Hematopoietic multipotent progenitor cell treated with erythropoietin and hydrocortisone succinate and interleukin-3 and kit ligand, for 6 days (in vitro differentiated cells): ENCODE measurements at regions not wholly inside any gene's neighbourhood (a gene's known extent, or its start where the extent isn't known, plus 50 kb on each side); places are given as distances from the start of the nearest gene placed in this dataset.

Experiments used
- DNase-seq: peaks from one replicate; pipeline ENCODE4 v3.0.0-alpha.2; 2015

DNA sequence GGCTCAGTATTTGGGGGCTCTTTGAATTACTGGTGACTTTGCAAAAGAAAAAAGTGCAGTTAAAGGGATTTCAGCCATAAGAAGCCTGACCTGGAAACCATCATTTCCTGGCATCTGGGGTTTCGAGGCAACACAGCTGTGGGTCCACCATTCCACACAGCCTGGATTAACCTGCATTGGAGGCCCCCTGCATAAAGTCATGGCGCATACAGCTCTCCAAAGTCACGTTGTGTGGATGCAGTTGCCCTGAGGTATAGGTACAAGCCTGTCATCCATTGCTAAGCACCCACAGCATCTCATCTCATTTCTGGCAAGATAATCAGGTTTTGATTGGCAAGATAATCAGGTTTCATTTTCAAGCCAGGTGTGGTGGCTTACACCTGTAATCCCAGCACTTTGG lies 54.5 kb upstream of the TAGAP start:
- no peak for DNase-seq

DNA sequence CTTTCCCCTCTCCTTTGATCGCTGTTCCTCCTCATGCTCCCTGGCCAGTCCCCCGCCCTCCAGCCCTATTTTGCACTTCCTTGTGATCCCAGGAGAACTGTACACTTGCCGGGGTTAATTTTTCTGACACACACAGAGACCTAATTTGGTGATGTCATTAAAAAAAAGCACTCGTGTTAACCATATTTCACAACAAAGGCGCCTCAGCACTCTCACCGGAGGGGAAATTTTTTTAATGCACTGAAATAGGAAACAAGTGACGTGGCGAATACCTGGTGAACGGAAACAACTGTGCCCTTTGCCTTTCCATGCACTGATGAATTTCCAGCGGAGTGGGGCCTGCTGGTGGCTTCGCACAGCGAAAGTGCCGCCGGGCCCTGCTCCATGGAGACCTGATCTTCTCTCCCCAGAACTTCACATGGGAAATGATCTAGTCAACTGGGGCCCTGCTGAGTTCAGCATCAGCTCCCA lies 53.9 kb upstream of the TAGAP start:
- no peak for DNase-seq

DNA sequence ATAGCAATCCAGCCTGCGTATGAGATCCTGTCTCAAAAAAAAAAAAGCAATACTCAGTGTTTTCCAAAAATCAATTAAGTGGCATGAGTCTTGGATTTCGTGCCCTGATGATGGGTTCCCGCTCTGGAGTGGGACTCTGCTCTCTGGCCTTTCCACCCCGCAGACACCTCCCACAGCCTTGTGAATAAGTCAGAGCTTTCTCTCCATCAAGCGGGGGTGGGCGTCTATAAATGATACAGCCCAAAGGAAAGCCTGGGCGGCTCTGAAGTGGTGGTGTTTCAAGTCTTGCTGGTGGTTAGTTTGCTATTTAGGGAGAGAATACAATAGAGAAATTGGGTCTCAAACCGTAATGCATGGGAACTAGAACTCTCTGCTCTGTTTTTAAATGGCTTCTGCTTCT lies 52.5 kb upstream of the TAGAP start:
- DNase-seq: no peak

DNA sequence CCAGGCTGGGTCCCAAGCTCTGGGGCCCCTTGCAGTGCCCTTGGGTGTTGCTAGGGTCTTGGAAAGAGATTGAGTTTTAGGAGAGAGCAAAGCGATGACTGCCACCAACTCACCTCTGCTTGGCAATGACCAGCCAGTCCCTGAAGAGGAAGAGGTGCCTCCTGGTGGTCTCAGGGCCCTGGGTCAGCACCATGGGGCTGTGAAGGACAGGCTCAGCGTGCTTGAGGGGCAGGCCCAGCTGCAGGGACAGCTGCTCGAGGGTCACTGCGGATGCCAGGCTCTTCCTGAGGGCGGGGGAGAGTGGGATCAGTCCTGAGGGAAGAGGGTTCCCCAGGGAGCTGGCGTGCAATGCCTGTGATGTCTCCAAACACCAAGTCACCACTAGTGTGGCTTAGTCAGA lies 50.8 kb upstream of the TAGAP start:
- no peak for DNase-seq

DNA sequence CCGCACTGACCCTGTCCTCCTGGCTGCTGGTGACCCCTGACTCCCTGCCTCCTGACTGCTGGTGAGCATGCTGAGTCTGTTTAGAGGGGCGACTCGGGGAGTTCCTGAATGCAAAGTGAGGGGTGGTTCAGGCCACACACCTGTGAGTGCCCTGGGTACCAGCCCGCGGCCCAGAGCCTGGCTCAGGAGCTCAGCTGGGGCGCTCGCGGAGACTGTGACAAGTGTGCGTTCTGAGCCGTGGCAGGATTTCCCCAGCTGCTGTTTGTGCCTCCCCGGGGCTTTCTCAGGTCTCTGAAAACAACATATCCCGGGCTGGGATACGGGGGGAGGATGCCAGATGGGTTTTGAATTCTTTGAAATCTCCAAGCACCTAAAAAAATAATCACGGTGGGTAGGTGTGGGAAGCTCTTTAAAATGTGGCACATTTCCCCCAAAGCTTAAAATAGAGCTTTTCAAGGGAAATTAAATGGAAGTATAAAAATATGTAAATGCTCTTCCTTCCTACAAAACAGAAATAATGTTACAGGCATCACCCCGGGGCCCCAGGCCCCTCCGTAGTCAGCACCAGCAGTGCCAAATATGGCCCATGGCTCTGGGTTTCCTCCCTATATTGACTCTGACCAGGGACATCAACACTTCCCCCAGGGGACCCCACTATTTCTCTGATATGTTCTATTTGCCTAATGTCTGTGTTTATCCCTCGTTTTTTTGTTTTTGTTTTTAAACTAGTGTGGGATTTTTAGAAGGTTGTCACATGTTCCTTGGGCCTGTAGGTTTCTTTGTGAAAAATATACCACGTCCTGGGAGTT lies 49.9 kb upstream of the TAGAP start:
- no peak for DNase-seq
